ENCODE measurements at regions not wholly inside any gene's neighbourhood (a gene's known extent, or its start where the extent isn't known, plus 50 kb on each side); places are given as distances from the start of the nearest gene placed in this dataset.

DNA sequence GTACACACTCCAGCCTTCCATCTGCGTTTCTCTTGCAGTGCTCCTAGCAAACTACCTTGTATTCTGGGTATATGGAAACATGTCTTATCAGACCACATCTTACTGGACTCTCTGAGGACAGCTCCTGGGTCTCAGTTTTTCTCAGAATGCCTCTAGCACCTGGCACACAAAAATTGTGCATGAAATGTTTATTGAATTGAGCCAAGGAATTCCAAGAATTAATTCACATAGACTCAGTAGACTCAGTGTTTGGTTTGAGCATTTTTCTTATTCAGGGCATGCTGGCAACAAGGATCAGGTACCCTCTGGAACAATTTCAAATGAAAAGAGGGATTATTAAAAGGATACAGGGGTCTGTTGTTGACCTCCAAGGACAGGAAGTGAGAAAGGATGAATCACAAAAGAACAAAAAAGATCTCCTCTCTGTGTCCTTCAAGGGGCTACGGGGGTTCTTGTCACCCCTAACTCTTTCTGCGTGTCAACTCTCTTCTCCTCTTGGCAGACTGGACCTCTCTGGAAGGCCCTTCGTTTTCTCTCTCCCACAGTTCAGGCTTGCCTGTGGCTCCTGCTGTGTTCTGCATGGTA, 270.0 kb upstream of the HES1 start:
- DNase-seq (ENCODE audit: low spot score) (no peak), ATAC-seq (ENCODE audit: low FRiP score) (no peak)
- TF ChIP-seq, protein P1, sequence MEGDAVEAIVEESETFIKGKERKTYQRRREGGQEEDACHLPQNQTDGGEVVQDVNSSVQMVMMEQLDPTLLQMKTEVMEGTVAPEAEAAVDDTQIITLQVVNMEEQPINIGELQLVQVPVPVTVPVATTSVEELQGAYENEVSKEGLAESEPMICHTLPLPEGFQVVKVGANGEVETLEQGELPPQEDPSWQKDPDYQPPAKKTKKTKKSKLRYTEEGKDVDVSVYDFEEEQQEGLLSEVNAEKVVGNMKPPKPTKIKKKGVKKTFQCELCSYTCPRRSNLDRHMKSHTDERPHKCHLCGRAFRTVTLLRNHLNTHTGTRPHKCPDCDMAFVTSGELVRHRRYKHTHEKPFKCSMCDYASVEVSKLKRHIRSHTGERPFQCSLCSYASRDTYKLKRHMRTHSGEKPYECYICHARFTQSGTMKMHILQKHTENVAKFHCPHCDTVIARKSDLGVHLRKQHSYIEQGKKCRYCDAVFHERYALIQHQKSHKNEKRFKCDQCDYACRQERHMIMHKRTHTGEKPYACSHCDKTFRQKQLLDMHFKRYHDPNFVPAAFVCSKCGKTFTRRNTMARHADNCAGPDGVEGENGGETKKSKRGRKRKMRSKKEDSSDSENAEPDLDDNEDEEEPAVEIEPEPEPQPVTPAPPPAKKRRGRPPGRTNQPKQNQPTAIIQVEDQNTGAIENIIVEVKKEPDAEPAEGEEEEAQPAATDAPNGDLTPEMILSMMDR (IDR thresholded peaks at IDR 0.05): no peak

DNA sequence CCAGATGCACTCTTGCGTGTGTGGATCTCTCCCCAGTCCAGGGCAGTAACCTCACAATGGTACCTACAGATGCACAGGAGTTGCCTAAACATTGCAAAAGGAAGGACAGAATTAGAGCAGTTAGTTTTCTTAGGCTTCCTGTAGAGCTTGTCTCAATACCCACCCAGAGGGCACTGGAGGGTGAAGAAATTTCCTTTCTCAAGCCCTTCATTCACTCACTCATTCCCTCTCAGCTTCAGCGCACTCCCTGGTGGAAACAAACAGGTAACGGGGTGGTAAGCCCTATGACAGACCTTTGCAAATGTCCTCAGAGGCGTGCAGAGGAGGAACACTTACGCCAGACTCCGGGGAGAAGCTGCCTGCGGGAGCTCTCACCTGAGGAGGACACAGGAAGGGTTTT, 267.4 kb upstream of the HES1 start:
- TF ChIP-seq, protein P1 (IDR thresholded peaks at IDR 0.05): no peak
- no peak for DNase-seq (ENCODE audit: low spot score)

DNA sequence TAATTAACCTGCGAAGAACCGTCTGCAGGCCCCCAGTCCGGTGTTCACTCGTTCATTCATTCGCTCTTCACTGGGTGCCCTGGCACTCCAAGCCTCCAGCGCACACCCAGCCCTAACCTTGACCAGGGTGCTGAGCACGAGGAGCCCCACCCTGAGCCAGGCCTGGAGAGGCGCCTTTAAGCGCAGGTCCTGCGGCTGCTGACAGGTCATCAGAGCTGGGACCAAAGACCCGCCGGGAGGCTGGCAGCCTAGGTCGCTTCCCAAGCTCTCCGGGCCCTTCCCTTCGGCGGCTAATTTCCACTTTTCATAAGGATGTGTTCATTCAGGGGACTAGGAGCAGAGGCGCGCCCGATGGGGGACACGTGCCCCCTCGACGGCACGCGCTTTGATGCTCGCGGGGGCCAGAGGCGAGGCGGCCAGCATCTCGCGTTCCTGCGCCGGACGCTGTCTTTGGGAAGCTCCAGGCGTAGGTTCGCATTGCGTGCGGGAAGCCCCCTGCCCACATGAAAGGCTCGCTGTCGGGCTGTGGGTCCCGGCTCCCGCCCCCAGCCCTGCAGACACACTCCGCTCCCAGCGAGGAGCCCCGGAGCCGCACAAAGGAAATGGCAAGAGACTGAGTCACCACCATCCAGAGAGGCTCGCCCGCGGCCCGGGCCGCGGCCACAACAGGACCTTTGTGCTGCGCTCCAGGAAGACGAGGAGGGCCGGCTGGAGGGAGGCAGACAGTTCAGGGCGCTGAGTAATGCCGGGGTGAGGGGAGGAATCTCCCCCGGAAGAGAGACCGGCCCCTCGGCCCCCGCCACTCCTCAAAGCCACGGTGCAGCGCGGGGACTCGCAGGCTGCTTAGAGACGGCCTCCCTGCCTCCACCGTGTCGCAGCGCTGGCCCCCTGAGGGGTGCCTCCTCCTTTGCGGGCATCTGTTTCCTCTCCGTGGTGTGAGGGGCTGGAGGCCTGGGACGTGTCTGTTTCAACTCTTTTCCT, 266.4 kb upstream of the HES1 start:
- TF ChIP-seq, protein P1 (IDR thresholded peaks at IDR 0.05): no peak
- ATAC-seq (ENCODE audit: low FRiP score) (peak; percentile 58), DNase-seq (ENCODE audit: low spot score) (no peak)

More for the DNA sequence above, 267.4 kb upstream of the HES1 start:
- ATAC-seq (ENCODE audit: low FRiP score): no peak

DNA sequence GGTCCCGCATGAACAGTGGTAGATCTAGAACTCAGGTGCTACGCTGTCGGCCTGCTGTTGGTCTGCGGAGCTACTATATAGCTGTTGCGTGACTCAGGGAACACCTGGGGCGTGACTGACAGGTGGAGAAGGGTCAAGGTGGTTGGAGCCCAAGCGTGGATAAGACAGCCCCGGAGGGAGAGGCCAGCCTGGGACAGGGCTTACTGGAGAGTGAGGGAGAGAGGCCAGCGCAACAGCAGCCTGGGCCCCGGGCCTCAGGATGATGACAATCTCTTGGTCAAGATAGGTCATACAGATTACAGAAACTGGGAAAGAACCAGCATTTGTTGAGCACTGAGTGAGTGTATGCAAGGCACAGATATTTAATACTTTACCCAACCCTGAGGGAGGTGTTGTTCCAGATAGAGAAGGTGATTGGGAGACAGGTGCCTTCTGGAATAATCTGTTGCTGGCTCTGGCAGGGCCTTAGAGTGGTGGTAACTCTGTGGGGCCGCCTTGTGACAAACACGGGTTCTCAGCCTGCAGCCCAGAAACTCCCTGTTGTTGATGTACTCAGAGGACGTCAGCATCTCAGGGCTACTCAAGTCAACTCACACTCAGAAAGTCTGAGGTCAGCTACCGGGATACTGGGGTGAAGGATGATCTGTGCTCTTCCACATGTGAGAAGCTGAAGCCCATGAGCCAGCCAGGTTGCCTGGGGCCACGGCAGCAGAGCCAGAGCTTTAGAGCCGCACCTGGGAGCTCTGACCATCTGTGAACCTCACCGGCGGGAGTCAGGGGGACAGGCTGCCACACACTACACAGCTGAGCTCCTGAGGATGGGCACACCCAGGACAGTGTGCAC, 265.4 kb upstream of the HES1 start:
- TF ChIP-seq, protein P1 (IDR thresholded peaks at IDR 0.05): no peak
- DNase-seq (ENCODE audit: low spot score) (no peak), ATAC-seq (ENCODE audit: low FRiP score) (no peak)

DNA sequence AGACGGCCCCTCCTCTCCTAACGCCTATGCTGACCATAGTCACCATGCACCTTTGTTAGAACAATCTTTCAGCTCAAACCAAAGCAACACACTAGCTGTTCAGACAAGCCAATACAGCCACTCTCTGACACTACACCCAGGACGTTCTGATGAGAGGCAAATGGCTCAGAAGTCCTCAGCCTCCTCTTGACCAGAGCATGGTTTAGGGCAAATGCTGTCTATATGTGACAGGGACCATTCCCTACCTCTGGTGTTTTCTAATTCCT, 264.8 kb upstream of the HES1 start:
- TF ChIP-seq, protein P1 (IDR thresholded peaks at IDR 0.05): no peak
- no peak for DNase-seq (ENCODE audit: low spot score)
- ATAC-seq (ENCODE audit: low FRiP score): no peak

DNA sequence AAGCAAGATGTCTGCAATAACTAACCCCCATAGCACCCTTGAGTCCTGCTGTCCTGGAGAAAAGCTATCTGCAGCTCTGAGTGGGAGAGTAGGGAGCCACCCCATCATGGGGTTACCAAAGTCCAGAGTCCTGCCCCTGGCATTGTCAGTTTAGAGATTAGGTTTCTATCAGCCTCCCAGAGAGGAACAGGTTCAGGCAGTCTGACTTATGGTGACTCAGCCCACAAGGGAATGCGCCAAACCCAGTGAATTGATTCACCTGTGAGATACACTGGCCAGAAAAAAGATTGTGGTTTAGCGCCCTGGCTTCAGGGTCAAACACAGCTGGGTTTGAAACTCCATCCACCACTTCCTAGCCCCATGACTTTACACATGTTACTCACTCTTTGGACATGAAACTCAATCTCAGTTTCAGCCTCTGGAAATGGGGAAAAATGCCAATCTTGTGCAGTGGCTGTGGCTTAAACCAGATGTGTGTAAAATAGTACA, 263.6 kb upstream of the HES1 start:
- TF ChIP-seq, protein P1 (IDR thresholded peaks at IDR 0.05): no peak
- DNase-seq (ENCODE audit: low spot score): no peak
- no peak for ATAC-seq (ENCODE audit: low FRiP score)
